Body of pancreas (tissue), 4 donors: ENCODE measurements at regions not wholly inside any gene's neighbourhood (a gene's known extent, or its start where the extent isn't known, plus 50 kb on each side); places are given as distances from the start of the nearest gene placed in this dataset.

Experiments
- ATAC-seq: fragments of 150-250 bp; one replicate; pipeline ENCODE4 v1.9.1; 2016
- DNase-seq, 4 donors: peaks; one replicate each; pipeline ENCODE4 v3.0.0-alpha.2; 2019
- H3K27ac ChIP-seq, 4 donors: fragments of 200-600 bp; sonication (generic); 1 replicate in 3 of 4; 2 replicates in 1 of 4; pipeline versions ENCODE4 v1.5.1 to v1.6.1; 2016 to 2019; ENCODE audit warnings: mild to moderate bottlenecking in 1 of 4, mixed read lengths in 1 of 4, moderate library complexity in 1 of 4
- H3K27me3 ChIP-seq, 2 donors: fragments of 200-600 bp; sonication (generic); one replicate each; pipeline ENCODE4 v1.6.0; 2016; ENCODE audit warnings: mild to moderate bottlenecking in 1 of 2
- H3K36me3 ChIP-seq, 2 donors: fragments of 200-600 bp; sonication (generic); replicated peaks in 1 of 2; 2 replicates each; pipeline ENCODE4 v1.5.1; 2016; ENCODE audit warnings: low read depth in 2 of 2; ENCODE audit not compliant: insufficient read depth in 1 of 2
- H3K4me1 ChIP-seq: fragments of 200-600 bp; sonication (generic); one replicate; pipeline ENCODE4 v1.6.0; 2016
- H3K4me3 ChIP-seq, 2 donors: fragments of 200-600 bp; sonication (generic); 1 replicate in 1 of 2; 2 replicates in 1 of 2; pipeline ENCODE4 v1.5.1; 2016 to 2019
- H3K9me3 ChIP-seq, 3 donors: fragments of 200-600 bp; sonication (generic); 1 replicate in 2 of 3; 2 replicates in 1 of 3; pipeline ENCODE4 v1.5.1; 2016
- POLR2A ChIP-seq, 3 donors: fragments of 450-650 bp; IDR thresholded peaks; one replicate each; pipeline ENCODE4 v1.6.1; 2016; ENCODE audit warnings: antibody characterized with exemption in 3 of 3, mild to moderate bottlenecking in 2 of 3
- WGBS, 2 donors: methylation state at CpG; one replicate each; pipeline ENCODE4 v1.1.5; 2017; 5-methylcytosine and 5-hydroxymethylcytosine counted together
- intact Hi-C: fragments of 100-400 bp; cut with DNase I; formaldehyde crosslinking; loops from one replicate; pipeline ENCODE4 v1.15.1; 2023
- TF ChIP-seq, protein P1 (sequence below), 7 experiments: fragments of 450-650 bp in 4 of 7; fragments of 200-600 bp in 3 of 7; sonication (generic) in 3 of 7; IDR thresholded peaks; one replicate each; pipeline ENCODE4 v1.5.1; 2016 to 2019; ENCODE audit warnings: antibody characterized with exemption in 7 of 7

DNA sequence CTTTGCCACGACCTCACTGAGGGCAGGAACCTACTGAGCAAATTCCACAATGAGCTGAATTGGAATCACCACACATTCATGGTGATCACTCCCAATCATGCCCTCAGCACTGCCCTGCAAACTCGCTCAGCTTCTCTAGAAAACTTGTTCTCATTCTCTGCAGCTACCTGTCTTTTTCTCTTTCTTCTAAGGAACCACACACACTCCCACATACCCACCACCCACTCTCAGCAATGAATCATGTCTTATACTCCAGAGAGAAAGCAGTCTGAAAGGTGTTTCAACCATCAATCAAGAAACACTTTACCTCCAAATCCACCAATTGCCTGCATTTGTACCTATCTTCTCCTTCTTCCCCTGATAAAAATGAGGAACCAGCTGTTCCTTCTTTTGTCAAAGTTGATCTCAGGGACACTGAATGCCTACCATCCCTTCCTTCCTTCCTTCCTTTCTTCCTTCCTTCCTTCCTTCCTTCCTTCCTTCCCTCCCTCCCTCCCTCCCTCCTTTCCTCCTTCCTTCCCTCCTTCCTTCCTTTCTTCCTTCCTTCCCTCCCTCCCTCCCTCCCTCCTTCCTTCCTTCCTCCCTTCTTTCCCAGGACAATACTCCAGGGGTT lies 84.6 kb upstream of the SGK1 start:
- Histone ChIP-seq H3K4me3 (no peak overlapping the region), H3K36me3 (no peaks in the 10 kb centered on the region), H3K4me1 (no peaks in the 10 kb centered on the region), H3K27me3 (no peaks in the 10 kb centered on the region), H3K9me3 (no peaks in the 10 kb centered on the region), H3K27ac (no peak overlapping the region)
- WGBS, 2 donors, result 87 to 95% methylated on average over 2 of the region's 2 CpGs
- TF ChIP-seq, protein P1, sequence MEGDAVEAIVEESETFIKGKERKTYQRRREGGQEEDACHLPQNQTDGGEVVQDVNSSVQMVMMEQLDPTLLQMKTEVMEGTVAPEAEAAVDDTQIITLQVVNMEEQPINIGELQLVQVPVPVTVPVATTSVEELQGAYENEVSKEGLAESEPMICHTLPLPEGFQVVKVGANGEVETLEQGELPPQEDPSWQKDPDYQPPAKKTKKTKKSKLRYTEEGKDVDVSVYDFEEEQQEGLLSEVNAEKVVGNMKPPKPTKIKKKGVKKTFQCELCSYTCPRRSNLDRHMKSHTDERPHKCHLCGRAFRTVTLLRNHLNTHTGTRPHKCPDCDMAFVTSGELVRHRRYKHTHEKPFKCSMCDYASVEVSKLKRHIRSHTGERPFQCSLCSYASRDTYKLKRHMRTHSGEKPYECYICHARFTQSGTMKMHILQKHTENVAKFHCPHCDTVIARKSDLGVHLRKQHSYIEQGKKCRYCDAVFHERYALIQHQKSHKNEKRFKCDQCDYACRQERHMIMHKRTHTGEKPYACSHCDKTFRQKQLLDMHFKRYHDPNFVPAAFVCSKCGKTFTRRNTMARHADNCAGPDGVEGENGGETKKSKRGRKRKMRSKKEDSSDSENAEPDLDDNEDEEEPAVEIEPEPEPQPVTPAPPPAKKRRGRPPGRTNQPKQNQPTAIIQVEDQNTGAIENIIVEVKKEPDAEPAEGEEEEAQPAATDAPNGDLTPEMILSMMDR (IDR thresholded peaks at IDR 0.05), result no peak
- DNase-seq, result no peak
- intact Hi-C loops, result no loop called here
- ATAC-seq, result no peak

DNA sequence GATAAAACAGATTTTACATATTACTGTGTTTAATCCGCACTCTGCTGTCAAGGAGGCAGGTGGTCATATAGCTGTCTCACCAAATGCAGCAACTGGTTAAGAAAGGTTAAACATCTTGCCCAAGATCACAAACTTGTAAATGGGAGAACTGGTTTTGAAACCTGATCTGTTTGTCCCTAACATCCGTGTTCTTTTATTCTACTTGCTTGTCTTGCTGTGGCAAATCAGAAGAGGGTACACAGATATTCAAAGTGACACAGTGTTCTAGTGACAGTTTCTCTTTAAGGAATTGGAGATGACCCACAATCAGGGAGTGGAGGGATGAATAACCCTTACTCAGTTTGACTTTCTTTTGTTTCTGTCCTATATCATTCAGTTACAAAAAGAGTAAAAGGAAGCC lies 83.0 kb upstream of the SGK1 start:
- Histone ChIP-seq H3K27ac (no peak overlapping the region), H3K4me3 (no peak overlapping the region), H3K4me1 (no peaks in the 10 kb centered on the region), H3K9me3 (no peaks in the 10 kb centered on the region), H3K36me3 (no peaks in the 10 kb centered on the region), H3K27me3 (no peaks in the 10 kb centered on the region)
- DNase-seq (no peak), ATAC-seq (no peak)
- intact Hi-C loops, result no loop called here
- 54% methylated on average over 2 of the region's 2 CpGs for WGBS, 2 donors
- TF ChIP-seq POLR2A (IDR thresholded peaks at IDR 0.05), result no peak
- TF ChIP-seq, protein P1 (IDR thresholded peaks at IDR 0.05), result no peak

GRCh38 chr6:134398453-134398852 lies 80.5 kb upstream of the SGK1 start:
- Histone ChIP-seq H3K36me3 (no peaks in the 10 kb centered on the region), H3K27ac (no peak overlapping the region), H3K27me3 (no peaks in the 10 kb centered on the region), H3K4me1 (no peaks in the 10 kb centered on the region), H3K4me3 (no peak overlapping the region), H3K9me3 (no peaks in the 10 kb centered on the region)
- ATAC-seq, result no peak
- DNase-seq, result peak in 1 of 4 donors; percentile 50
- TF ChIP-seq, protein P1 (IDR thresholded peaks at IDR 0.05), result no peak
- no peak for TF ChIP-seq POLR2A (IDR thresholded peaks at IDR 0.05)
- intact Hi-C loops, result no loop called here
- WGBS, 2 donors, result 54 to 67% methylated on average over 6 of the region's 6 CpGs

DNA sequence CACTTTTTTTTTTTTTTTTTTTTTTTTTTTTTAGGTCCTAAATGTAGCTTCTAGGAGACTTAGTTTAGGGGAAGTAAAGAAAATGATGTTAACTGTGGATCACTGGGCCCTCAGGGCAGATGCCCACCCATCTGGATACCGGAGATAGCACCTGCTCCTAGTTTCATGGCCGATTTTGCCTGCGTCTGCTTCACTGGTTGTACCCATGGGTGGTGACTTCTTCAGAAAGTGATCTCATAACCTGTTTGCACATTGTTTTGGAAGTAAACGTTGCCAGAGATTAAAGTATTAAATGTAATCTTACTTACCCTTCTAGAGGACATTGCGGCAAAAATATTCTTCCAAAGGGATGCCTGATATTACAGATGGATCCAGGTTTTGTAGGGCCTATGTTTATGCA lies 79.8 kb upstream of the SGK1 start:
- no peak for DNase-seq
- Histone ChIP-seq H3K9me3 (no peaks in the 10 kb centered on the region), H3K27me3 (no peaks in the 10 kb centered on the region), H3K4me1 (no peaks in the 10 kb centered on the region), H3K27ac (no peak overlapping the region), H3K4me3 (no peak overlapping the region), H3K36me3 (no peaks in the 10 kb centered on the region)
- intact Hi-C loops, result no loop called here
- TF ChIP-seq, protein P1 (IDR thresholded peaks at IDR 0.05), result no peak
- TF ChIP-seq POLR2A (IDR thresholded peaks at IDR 0.05), result no peak
- WGBS, 2 donors, result 81 to 85% methylated on average over 5 of the region's 5 CpGs
- no peak for ATAC-seq

DNA sequence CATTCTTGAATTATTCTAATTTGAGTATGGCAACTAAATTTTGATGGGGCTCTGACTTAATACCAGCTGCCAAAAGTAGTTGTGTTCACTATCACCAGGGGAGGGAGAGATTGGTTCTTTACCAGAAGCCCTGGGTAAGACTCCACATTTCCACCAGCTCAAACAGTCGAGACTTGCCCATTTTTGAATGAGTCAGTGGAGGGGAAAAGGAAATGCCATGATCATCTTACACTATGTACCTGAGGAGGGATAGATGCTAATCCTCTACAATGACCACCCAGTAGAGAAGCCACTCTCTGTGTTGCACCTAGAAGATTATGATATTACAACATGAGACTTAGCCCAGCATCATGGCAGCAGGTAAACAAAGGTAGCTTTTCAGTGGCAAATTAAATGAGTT lies 77.0 kb upstream of the SGK1 start:
- H3K36me3 ChIP-seq, result no peaks in the 10 kb centered on the region
- intact Hi-C loops, result no loop called here
- 82 to 100% methylated on average over 1 of the region's 1 CpG for WGBS, 2 donors
- DNase-seq (no peak), ATAC-seq (no peak)
- H3K4me3 ChIP-seq, result no peak overlapping the region
- H3K27ac ChIP-seq, result no peak overlapping the region
- no peaks in the 10 kb centered on the region for H3K27me3 ChIP-seq
- H3K4me1 ChIP-seq, result peaks cover under 1% of the 10 kb centered on the region
- TF ChIP-seq, protein P1 (IDR thresholded peaks at IDR 0.05), result no peak
- TF ChIP-seq POLR2A (IDR thresholded peaks at IDR 0.05), result no peak
- no peaks in the 10 kb centered on the region for H3K9me3 ChIP-seq
